Keratinocyte (primary cell): ENCODE measurements at regions not wholly inside any gene's neighbourhood (a gene's known extent, or its start where the extent isn't known, plus 50 kb on each side); places are given as distances from the start of the nearest gene placed in this dataset.

Experiments
- EZH2 ChIP-seq: IDR thresholded peaks from one replicate; pipeline ENCODE4 v1.6.1; 2012; ENCODE audit warnings: inconsistent platforms, mild to moderate bottlenecking, low read length, moderate library complexity
- TF ChIP-seq, protein P1 (sequence below), 3 experiments: IDR thresholded peaks in 1 of 3; conservative IDR thresholded peaks in 1 of 3; optimal IDR thresholded peaks in 1 of 3; 2 replicates in 2 of 3; 3 replicates in 1 of 3; pipeline versions ENCODE3 to v1.5.1; 2011; ENCODE audit warnings: low read length in 3 of 3, mild to moderate bottlenecking in 3 of 3, moderate library complexity in 2 of 3, control low read depth in 1 of 3, inconsistent platforms in 1 of 3; ENCODE audit not compliant: insufficient read depth in 2 of 3; ENCODE audit errors: extremely low read depth in 1 of 3

DNA sequence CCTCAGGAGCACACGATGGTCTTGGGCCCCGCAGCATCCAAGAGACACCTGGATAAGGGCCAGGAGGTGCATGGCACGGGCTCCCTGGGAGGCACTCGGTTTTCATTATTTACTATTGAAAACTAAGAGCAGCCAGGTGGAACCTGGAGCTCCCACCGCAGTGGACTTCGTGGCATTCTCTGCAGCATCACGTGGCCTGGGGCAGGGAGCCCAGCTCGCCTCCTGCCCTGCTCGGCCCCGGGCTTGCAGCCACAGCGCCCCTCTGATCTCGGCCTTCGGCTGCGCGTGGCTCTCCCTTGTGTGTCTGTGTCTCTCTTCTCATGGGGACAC, 121.6 kb downstream of the SIK1 start:
- TF ChIP-seq, protein P1, sequence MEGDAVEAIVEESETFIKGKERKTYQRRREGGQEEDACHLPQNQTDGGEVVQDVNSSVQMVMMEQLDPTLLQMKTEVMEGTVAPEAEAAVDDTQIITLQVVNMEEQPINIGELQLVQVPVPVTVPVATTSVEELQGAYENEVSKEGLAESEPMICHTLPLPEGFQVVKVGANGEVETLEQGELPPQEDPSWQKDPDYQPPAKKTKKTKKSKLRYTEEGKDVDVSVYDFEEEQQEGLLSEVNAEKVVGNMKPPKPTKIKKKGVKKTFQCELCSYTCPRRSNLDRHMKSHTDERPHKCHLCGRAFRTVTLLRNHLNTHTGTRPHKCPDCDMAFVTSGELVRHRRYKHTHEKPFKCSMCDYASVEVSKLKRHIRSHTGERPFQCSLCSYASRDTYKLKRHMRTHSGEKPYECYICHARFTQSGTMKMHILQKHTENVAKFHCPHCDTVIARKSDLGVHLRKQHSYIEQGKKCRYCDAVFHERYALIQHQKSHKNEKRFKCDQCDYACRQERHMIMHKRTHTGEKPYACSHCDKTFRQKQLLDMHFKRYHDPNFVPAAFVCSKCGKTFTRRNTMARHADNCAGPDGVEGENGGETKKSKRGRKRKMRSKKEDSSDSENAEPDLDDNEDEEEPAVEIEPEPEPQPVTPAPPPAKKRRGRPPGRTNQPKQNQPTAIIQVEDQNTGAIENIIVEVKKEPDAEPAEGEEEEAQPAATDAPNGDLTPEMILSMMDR (optimal IDR thresholded peaks at IDR 0.05 in 1 of 3, IDR thresholded peaks at IDR 0.05 in 1 of 3, conservative IDR thresholded peaks at IDR 0.05 in 1 of 3; ENCODE audit: extremely low read depth in 1 of 3, insufficient read depth in 2 of 3, low read length in 3 of 3) = no peak
- no peak for TF ChIP-seq EZH2
